ENCODE measurements at regions not wholly inside any gene's neighbourhood (a gene's known extent, or its start where the extent isn't known, plus 50 kb on each side); places are given as distances from the start of the nearest gene placed in this dataset.

GRCh38 chr11:11039208-11039965 lies 181.5 kb upstream of the ZBED5 start:
- DNase-seq, result no peak

GRCh38 chr11:11038782-11039181 lies 180.9 kb upstream of the ZBED5 start:
- DNase-seq, result no peak

GRCh38 chr11:11038352-11038751 lies 180.5 kb upstream of the ZBED5 start:
- no peak for DNase-seq

- peak; percentile 49 for DNase-seq
Observed at GRCh38 chr11:11036848-11037732, 179.2 kb upstream of the ZBED5 start.

GRCh38 chr11:11036185-11036847 lies 178.5 kb upstream of the ZBED5 start:
- no peak for DNase-seq

- DNase-seq, result no peak
Observed at GRCh38 chr11:11035331-11035730, 177.5 kb upstream of the ZBED5 start.

GRCh38 chr11:11034476-11034875 lies 176.6 kb upstream of the ZBED5 start:
- no peak for DNase-seq

- no peak for DNase-seq
Observed at GRCh38 chr11:11032066-11032465, 174.2 kb upstream of the ZBED5 start.

- DNase-seq, result no peak
Observed at GRCh38 chr11:11029027-11029426, 171.2 kb upstream of the ZBED5 start.

GRCh38 chr11:11028017-11028692 lies 170.3 kb upstream of the ZBED5 start:
- DNase-seq, result peak; percentile 42

GRCh38 chr11:11027288-11027687 lies 169.4 kb upstream of the ZBED5 start:
- DNase-seq, result no peak

- DNase-seq, result no peak
Observed at GRCh38 chr11:11025087-11025486, 167.2 kb upstream of the ZBED5 start.

- DNase-seq, result peak; percentile 43
Observed at GRCh38 chr11:11022125-11022730, 164.4 kb upstream of the ZBED5 start.

- no peak for DNase-seq
Observed at GRCh38 chr11:11021563-11021962, 163.7 kb upstream of the ZBED5 start.

- no peak for DNase-seq
Observed at GRCh38 chr11:11020747-11021149, 162.9 kb upstream of the ZBED5 start.

GRCh38 chr11:11020219-11020726 lies 162.4 kb upstream of the ZBED5 start:
- no peak for DNase-seq

GRCh38 chr11:11016943-11017342 lies 159.1 kb upstream of the ZBED5 start:
- DNase-seq, result no peak

GRCh38 chr11:11016068-11016467 lies 158.2 kb upstream of the ZBED5 start:
- no peak for DNase-seq

GRCh38 chr11:11011617-11012016 lies 153.8 kb upstream of the ZBED5 start:
- no peak for DNase-seq

- DNase-seq, result no peak
Observed at GRCh38 chr11:11010624-11011127, 152.8 kb upstream of the ZBED5 start.

GRCh38 chr11:11009179-11009578 lies 151.3 kb upstream of the ZBED5 start:
- DNase-seq, result no peak

All from muscle of arm (tissue), 1 donor.